ENCODE measurements at regions not wholly inside any gene's neighbourhood (a gene's known extent, or its start where the extent isn't known, plus 50 kb on each side); places are given as distances from the start of the nearest gene placed in this dataset.

- Histone ChIP-seq H3K27me3 (ENCODE audit: low read length) (no peaks in the 10 kb centered on the region), H2AFZ (ENCODE audit: low read depth, low read length, severe bottlenecking) (no peak overlapping the region), H3F3A (ENCODE audit: insufficient read depth) (no peaks in the 10 kb centered on the region), H3K4me3 (ENCODE audit: insufficient read depth, low read length, poor library complexity, severe bottlenecking) (no peak overlapping the region), H3K9me2 (replicated peaks; ENCODE audit: insufficient read depth, low read length) (no peaks in the 10 kb centered on the region), H3K9ac (ENCODE audit: low read length) (no peak overlapping the region), H3K79me2 (ENCODE audit: insufficient read depth, low read length) (no peaks in the 10 kb centered on the region), H3K4me2 (ENCODE audit: low read depth, low read length, poor library complexity, severe bottlenecking) (no peak overlapping the region), H3K27ac (ENCODE audit: low read depth, low read length) (no peak overlapping the region), H3K36me3 (ENCODE audit: low read length) (no peaks in the 10 kb centered on the region), H3K9me3 (ENCODE audit: insufficient read depth, low read length) (no peaks in the 10 kb centered on the region), H4K20me1 (ENCODE audit: low read depth, low read length) (no peaks in the 10 kb centered on the region)
- no peak for TF ChIP-seq EZH2phosphoT487 (conservative IDR thresholded peaks at IDR 0.05; ENCODE audit: low read length)
- TF ChIP-seq CTCF (IDR thresholded peaks at IDR 0.05; ENCODE audit: insufficient read depth, low read length, poor library complexity, severe bottlenecking): no peak
These were observed 1087.5 kb downstream of the BRD1 start for GRCh38 chr22:48740086-48740730.

DNA sequence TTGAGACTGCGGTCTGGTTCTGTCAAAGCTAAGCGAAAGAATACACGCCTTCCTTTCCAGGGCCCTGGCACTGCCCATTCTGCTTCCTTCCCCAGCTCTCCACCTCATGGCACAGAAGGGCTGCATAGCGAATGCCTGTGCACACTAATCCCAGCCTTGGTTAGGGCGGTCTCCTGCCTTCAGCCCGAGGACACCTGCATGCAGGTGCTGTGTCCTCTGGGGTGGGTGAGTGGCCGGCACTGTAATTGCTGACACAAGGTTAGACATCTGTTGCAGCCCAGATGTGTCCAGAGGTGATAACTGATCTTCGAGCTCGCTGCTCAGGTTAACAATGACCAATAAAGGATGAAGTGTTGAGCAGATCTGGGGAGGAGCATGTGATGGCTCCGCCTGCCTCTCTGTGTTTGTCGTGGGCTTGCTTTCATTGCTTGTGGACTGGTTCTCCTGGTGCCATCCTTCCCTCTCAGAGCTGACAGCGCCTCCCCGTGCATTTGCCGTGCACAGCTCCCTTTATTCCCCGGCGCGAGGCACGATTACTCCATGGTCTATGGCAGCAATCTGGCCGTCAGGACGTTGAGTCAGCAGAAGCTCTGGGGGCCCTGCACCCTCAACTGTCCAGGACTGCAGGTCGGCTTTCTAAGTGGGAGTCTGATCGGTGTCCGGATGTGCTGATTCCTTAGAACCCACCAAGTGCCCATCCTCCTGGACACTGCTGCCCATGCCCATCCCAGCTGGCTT lies 1088.2 kb downstream of the BRD1 start:
- H3K4me3 ChIP-seq (ENCODE audit: insufficient read depth, low read length, poor library complexity, severe bottlenecking): no peak overlapping the region
- H3K9ac ChIP-seq (ENCODE audit: low read length): no peak overlapping the region
- no peaks in the 10 kb centered on the region for H3K36me3 ChIP-seq (ENCODE audit: low read length)
- H3K9me2 ChIP-seq (replicated peaks; ENCODE audit: insufficient read depth, low read length): no peaks in the 10 kb centered on the region
- H3K79me2 ChIP-seq (ENCODE audit: insufficient read depth, low read length): no peaks in the 10 kb centered on the region
- H3K27ac ChIP-seq (ENCODE audit: low read depth, low read length): no peak overlapping the region
- H4K20me1 ChIP-seq (ENCODE audit: low read depth, low read length): no peaks in the 10 kb centered on the region
- H3F3A ChIP-seq (ENCODE audit: insufficient read depth): no peaks in the 10 kb centered on the region
- no peak overlapping the region for H3K4me2 ChIP-seq (ENCODE audit: low read depth, low read length, poor library complexity, severe bottlenecking)
- no peaks in the 10 kb centered on the region for H3K9me3 ChIP-seq (ENCODE audit: insufficient read depth, low read length)
- H2AFZ ChIP-seq (ENCODE audit: low read depth, low read length, severe bottlenecking): no peak overlapping the region
- no peaks in the 10 kb centered on the region for H3K27me3 ChIP-seq (ENCODE audit: low read length)
- no peak for TF ChIP-seq CTCF (IDR thresholded peaks at IDR 0.05; ENCODE audit: insufficient read depth, low read length, poor library complexity, severe bottlenecking)
- TF ChIP-seq EZH2phosphoT487 (conservative IDR thresholded peaks at IDR 0.05; ENCODE audit: low read length): no peak

DNA sequence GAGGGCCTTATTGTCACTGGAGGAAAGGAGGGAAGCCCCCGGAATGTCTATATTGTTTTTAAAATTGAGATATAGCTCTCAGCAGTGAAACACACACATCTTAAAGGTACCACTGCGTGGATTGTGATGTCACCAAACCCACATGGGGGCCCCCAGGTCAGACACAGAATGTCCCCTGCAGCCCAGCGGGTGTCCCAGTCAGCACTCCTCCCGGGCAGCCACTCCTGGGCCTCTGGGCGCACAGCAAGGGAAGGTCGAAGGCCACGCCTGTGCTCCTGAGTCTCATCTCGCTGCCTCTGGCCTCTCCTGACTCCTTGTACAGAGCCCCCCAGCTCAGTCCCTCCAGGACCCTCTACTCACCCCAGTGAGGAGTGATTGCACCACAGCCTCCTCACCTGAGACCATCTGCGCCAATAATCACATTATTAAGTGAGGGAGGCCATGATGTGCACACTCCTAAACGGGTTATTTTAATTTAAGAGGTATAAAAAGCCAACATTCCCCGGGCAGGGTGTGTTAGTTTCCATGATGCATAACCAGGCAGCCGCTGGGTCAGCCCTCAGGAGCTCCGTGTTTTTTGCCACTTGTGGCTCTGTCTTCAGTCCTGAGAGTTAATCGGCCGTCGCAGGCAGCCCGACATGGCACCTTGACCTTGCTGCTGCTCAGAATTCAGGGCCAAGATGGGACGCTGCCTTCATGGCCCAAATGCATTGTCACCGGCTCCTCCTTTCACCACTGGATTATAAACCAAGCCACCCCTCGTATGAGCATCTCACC lies 1089.3 kb downstream of the BRD1 start:
- H3F3A ChIP-seq (ENCODE audit: insufficient read depth): no peaks in the 10 kb centered on the region
- H4K20me1 ChIP-seq (ENCODE audit: low read depth, low read length): no peaks in the 10 kb centered on the region
- H3K27ac ChIP-seq (ENCODE audit: low read depth, low read length): no peak overlapping the region
- no peaks in the 10 kb centered on the region for H3K27me3 ChIP-seq (ENCODE audit: low read length)
- H3K9ac ChIP-seq (ENCODE audit: low read length): no peak overlapping the region
- H2AFZ ChIP-seq (ENCODE audit: low read depth, low read length, severe bottlenecking): no peak overlapping the region
- no peaks in the 10 kb centered on the region for H3K79me2 ChIP-seq (ENCODE audit: insufficient read depth, low read length)
- H3K36me3 ChIP-seq (ENCODE audit: low read length): no peaks in the 10 kb centered on the region
- H3K9me2 ChIP-seq (replicated peaks; ENCODE audit: insufficient read depth, low read length): no peaks in the 10 kb centered on the region
- H3K4me2 ChIP-seq (ENCODE audit: low read depth, low read length, poor library complexity, severe bottlenecking): no peak overlapping the region
- H3K9me3 ChIP-seq (ENCODE audit: insufficient read depth, low read length): no peaks in the 10 kb centered on the region
- no peak overlapping the region for H3K4me3 ChIP-seq (ENCODE audit: insufficient read depth, low read length, poor library complexity, severe bottlenecking)
- no peak for TF ChIP-seq EZH2phosphoT487 (conservative IDR thresholded peaks at IDR 0.05; ENCODE audit: low read length)
- TF ChIP-seq CTCF (IDR thresholded peaks at IDR 0.05; ENCODE audit: insufficient read depth, low read length, poor library complexity, severe bottlenecking): no peak
